ENCODE measurements at regions not wholly inside any gene's neighbourhood (a gene's known extent, or its start where the extent isn't known, plus 50 kb on each side); places are given as distances from the start of the nearest gene placed in this dataset.

GRCh38 chr16:51985126-51985525 lies 561.8 kb downstream of the TOX3 start:
- intact Hi-C loops (cut with micrococcal nuclease; ENCODE audit: unreplicated experiment): no loop called here
- no peak for TF ChIP-seq CTCF (conservative IDR thresholded peaks at IDR 0.05; ENCODE audit: low read length)
- no peak for TF ChIP-seq EZH2phosphoT487 (IDR thresholded peaks at IDR 0.05; ENCODE audit: borderline replicate concordance, low read depth, low read length)
- no TSS peak for BruUV-seq (replicated peaks)
- Histone ChIP-seq H4K20me1 (ENCODE audit: insufficient read depth, low read length) (no peaks in the 10 kb centered on the region), H3K9me3 (ENCODE audit: low read length) (no peaks in the 10 kb centered on the region), H3K79me2 (ENCODE audit: insufficient read depth, low read depth, low read length) (no peaks in the 10 kb centered on the region), H3K4me1 (ENCODE audit: insufficient read depth, low read length, poor library complexity, severe bottlenecking) (no peaks in the 10 kb centered on the region), H3K9me2 (ENCODE audit: insufficient read depth, low read length) (no peaks in the 10 kb centered on the region), H2AFZ (ENCODE audit: low read length) (no peak overlapping the region), H3K36me3 (ENCODE audit: insufficient read depth, low read length) (no peaks in the 10 kb centered on the region), H3K4me3 (ENCODE audit: low read depth, low read length, poor library complexity, severe bottlenecking) (no peak overlapping the region), H3K4me2 (ENCODE audit: low read length) (no peak overlapping the region), H3K27ac (ENCODE audit: low read depth, low read length, poor library complexity, severe bottlenecking) (no peak overlapping the region)
- DNase-seq (ENCODE audit: low spot score): no peak
- ChIA-PET POLR2A (interaction anchor here (0.7 kb wide), 1 partner anchor 256 kb away, joined by 3 read pairs; no protein-coding TSS in a partner anchor), CTCF (ENCODE audit: unreplicated experiment) (no interaction called here)

GRCh38 chr16:51984395-51984794 lies 562.5 kb downstream of the TOX3 start:
- BruUV-seq (replicated peaks): no TSS peak
- no peak overlapping the region for H3K4me3 ChIP-seq (ENCODE audit: low read depth, low read length, poor library complexity, severe bottlenecking)
- H3K79me2 ChIP-seq (ENCODE audit: insufficient read depth, low read depth, low read length): no peaks in the 10 kb centered on the region
- no peaks in the 10 kb centered on the region for H3K9me2 ChIP-seq (ENCODE audit: insufficient read depth, low read length)
- no peak for TF ChIP-seq CTCF (conservative IDR thresholded peaks at IDR 0.05; ENCODE audit: low read length)
- H3K4me1 ChIP-seq (ENCODE audit: insufficient read depth, low read length, poor library complexity, severe bottlenecking): no peaks in the 10 kb centered on the region
- intact Hi-C loops (cut with micrococcal nuclease; ENCODE audit: unreplicated experiment): loop anchor here (5.0 kb wide), 1 partner anchor 167 kb away; no protein-coding TSS in a partner anchor
- no peak overlapping the region for H3K4me2 ChIP-seq (ENCODE audit: low read length)
- no peaks in the 10 kb centered on the region for H4K20me1 ChIP-seq (ENCODE audit: insufficient read depth, low read length)
- no peaks in the 10 kb centered on the region for H3K36me3 ChIP-seq (ENCODE audit: insufficient read depth, low read length)
- no peak for DNase-seq (ENCODE audit: low spot score)
- H3K27ac ChIP-seq (ENCODE audit: low read depth, low read length, poor library complexity, severe bottlenecking): no peak overlapping the region
- POLR2A ChIA-PET: interaction anchor here (0.7 kb wide), 1 partner anchor 255 kb away, joined by 3 read pairs; no protein-coding TSS in a partner anchor
- no peak overlapping the region for H2AFZ ChIP-seq (ENCODE audit: low read length)
- CTCF ChIA-PET (ENCODE audit: unreplicated experiment): no interaction called here
- no peaks in the 10 kb centered on the region for H3K9me3 ChIP-seq (ENCODE audit: low read length)

- Histone ChIP-seq H4K20me1 (ENCODE audit: insufficient read depth, low read length) (no peaks in the 10 kb centered on the region), H2AFZ (ENCODE audit: low read length) (no peak overlapping the region), H3K79me2 (ENCODE audit: insufficient read depth, low read depth, low read length) (no peaks in the 10 kb centered on the region), H3K36me3 (ENCODE audit: insufficient read depth, low read length) (no peaks in the 10 kb centered on the region), H3K4me2 (ENCODE audit: low read length) (no peak overlapping the region), H3K9me3 (ENCODE audit: low read length) (no peaks in the 10 kb centered on the region), H3K4me3 (ENCODE audit: low read depth, low read length, poor library complexity, severe bottlenecking) (no peak overlapping the region), H3K27ac (ENCODE audit: low read depth, low read length, poor library complexity, severe bottlenecking) (no peak overlapping the region), H3K4me1 (ENCODE audit: insufficient read depth, low read length, poor library complexity, severe bottlenecking) (no peaks in the 10 kb centered on the region), H3K9me2 (ENCODE audit: insufficient read depth, low read length) (no peaks in the 10 kb centered on the region)
- peak; percentile 66 for DNase-seq (ENCODE audit: low spot score)
- TF ChIP-seq EZH2phosphoT487 (IDR thresholded peaks at IDR 0.05; ENCODE audit: borderline replicate concordance, low read depth, low read length): no peak
- TF ChIP-seq CTCF (conservative IDR thresholded peaks at IDR 0.05; ENCODE audit: low read length): peak; percentile 93
- no TSS peak for BruUV-seq (replicated peaks)
- ChIA-PET CTCF (ENCODE audit: unreplicated experiment) (no interaction called here), POLR2A (no interaction called here)
- intact Hi-C loops (cut with micrococcal nuclease; ENCODE audit: unreplicated experiment): loop anchor here (5.0 kb wide), 1 partner anchor 166 kb away; no protein-coding TSS in a partner anchor
These were observed 563.9 kb downstream of the TOX3 start for GRCh38 chr16:51982715-51983680.

Data from OCI-LY7 (cell line).